ENCODE measurements at regions not wholly inside any gene's neighbourhood (a gene's known extent, or its start where the extent isn't known, plus 50 kb on each side); places are given as distances from the start of the nearest gene placed in this dataset.

GRCh38 chr6:166046226-166046625, 121.4 kb downstream of the TBXT start:
- no peak overlapping the region for H3K4me3 ChIP-seq (ENCODE audit: low read depth, low read length, poor library complexity, severe bottlenecking)

GRCh38 chr6:166045860-166046200, 121.8 kb downstream of the TBXT start:
- no peaks in the 10 kb centered on the region for H3K4me1 ChIP-seq (ENCODE audit: insufficient read depth, low read length, poor library complexity, severe bottlenecking)
- no peak overlapping the region for H3K27ac ChIP-seq (ENCODE audit: low read depth, low read length, poor library complexity, severe bottlenecking)
- H3K36me3 ChIP-seq (ENCODE audit: insufficient read depth, low read length, poor library complexity, severe bottlenecking) = no peaks in the 10 kb centered on the region
- TF ChIP-seq EZH2 (IDR thresholded peaks at IDR 0.05; ENCODE audit: borderline replicate concordance, low read depth, low read length, poor library complexity, severe bottlenecking) (no peak), CTCF (conservative IDR thresholded peaks at IDR 0.05; ENCODE audit: low read depth, low read length) (no peak)
- POLR2A ChIA-PET (ENCODE audit: low non-redundant PET) = no interaction called here
- CTCF ChIA-PET = no interaction called here
- no peaks in the 10 kb centered on the region for H3K27me3 ChIP-seq (replicated peaks; ENCODE audit: insufficient read depth, low read depth, low read length, poor library complexity)
- H3K4me3 ChIP-seq (ENCODE audit: low read depth, low read length, poor library complexity, severe bottlenecking) = no peak overlapping the region
- DNase-seq (ENCODE audit: low spot score) = no peak
- intact Hi-C loops (cut with micrococcal nuclease; ENCODE audit: unreplicated experiment) = no loop called here
- no TSS peak for BruUV-seq (replicated peaks)
- no peaks in the 10 kb centered on the region for H3K9me3 ChIP-seq (ENCODE audit: low read depth, low read length, poor library complexity, severe bottlenecking)

More at GRCh38 chr6:166046226-166046625, 121.4 kb downstream of the TBXT start:
- TF ChIP-seq EZH2 (IDR thresholded peaks at IDR 0.05; ENCODE audit: borderline replicate concordance, low read depth, low read length, poor library complexity, severe bottlenecking) (no peak), CTCF (conservative IDR thresholded peaks at IDR 0.05; ENCODE audit: low read depth, low read length) (no peak)
- Histone ChIP-seq H3K27ac (ENCODE audit: low read depth, low read length, poor library complexity, severe bottlenecking) (no peak overlapping the region), H3K36me3 (ENCODE audit: insufficient read depth, low read length, poor library complexity, severe bottlenecking) (no peaks in the 10 kb centered on the region), H3K27me3 (replicated peaks; ENCODE audit: insufficient read depth, low read depth, low read length, poor library complexity) (no peaks in the 10 kb centered on the region), H3K4me1 (ENCODE audit: insufficient read depth, low read length, poor library complexity, severe bottlenecking) (no peaks in the 10 kb centered on the region), H3K9me3 (ENCODE audit: low read depth, low read length, poor library complexity, severe bottlenecking) (no peaks in the 10 kb centered on the region)
- DNase-seq (ENCODE audit: low spot score) = peak; percentile 9
- BruUV-seq (replicated peaks) = no TSS peak
- ChIA-PET CTCF (no interaction called here), POLR2A (ENCODE audit: low non-redundant PET) (no interaction called here)
- intact Hi-C loops (cut with micrococcal nuclease; ENCODE audit: unreplicated experiment) = no loop called here

- BruUV-seq (replicated peaks) = no TSS peak
- H3K27ac ChIP-seq (ENCODE audit: low read depth, low read length, poor library complexity, severe bottlenecking) = no peak overlapping the region
- intact Hi-C loops (cut with micrococcal nuclease; ENCODE audit: unreplicated experiment) = no loop called here
- no peak overlapping the region for H3K4me3 ChIP-seq (ENCODE audit: low read depth, low read length, poor library complexity, severe bottlenecking)
- H3K4me1 ChIP-seq (ENCODE audit: insufficient read depth, low read length, poor library complexity, severe bottlenecking) = no peaks in the 10 kb centered on the region
- H3K36me3 ChIP-seq (ENCODE audit: insufficient read depth, low read length, poor library complexity, severe bottlenecking) = no peaks in the 10 kb centered on the region
- H3K27me3 ChIP-seq (replicated peaks; ENCODE audit: insufficient read depth, low read depth, low read length, poor library complexity) = no peaks in the 10 kb centered on the region
- TF ChIP-seq EZH2 (IDR thresholded peaks at IDR 0.05; ENCODE audit: borderline replicate concordance, low read depth, low read length, poor library complexity, severe bottlenecking) (no peak), CTCF (conservative IDR thresholded peaks at IDR 0.05; ENCODE audit: low read depth, low read length) (no peak)
- ChIA-PET POLR2A (ENCODE audit: low non-redundant PET) (no interaction called here), CTCF (no interaction called here)
- no peak for DNase-seq (ENCODE audit: low spot score)
- no peaks in the 10 kb centered on the region for H3K9me3 ChIP-seq (ENCODE audit: low read depth, low read length, poor library complexity, severe bottlenecking)
These were observed 122.3 kb downstream of the TBXT start for GRCh38 chr6:166045173-166045859.

Measured in A673 (cell line).